ENCODE measurements at regions not wholly inside any gene's neighbourhood (a gene's known extent, or its start where the extent isn't known, plus 50 kb on each side); places are given as distances from the start of the nearest gene placed in this dataset.

DNA sequence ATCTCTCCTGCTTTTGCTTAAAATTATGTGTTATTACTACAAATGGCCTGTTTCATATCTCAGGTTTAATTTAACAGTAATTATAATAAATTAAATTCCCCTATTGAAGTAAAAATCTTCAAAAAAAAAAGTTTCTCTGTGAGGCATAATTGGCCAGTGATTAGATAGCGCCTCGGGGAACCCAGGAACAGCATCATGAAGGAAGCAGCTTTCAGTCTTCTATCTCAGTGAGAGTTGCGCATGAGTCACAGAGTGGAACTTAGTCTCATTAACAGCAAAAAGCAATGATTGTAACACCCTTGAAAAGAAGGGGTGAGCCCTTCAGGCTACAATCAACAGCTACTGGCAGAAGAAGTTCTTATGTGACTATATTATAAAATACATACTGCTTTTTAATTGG is 506.2 kb upstream of the ZWINT start:
- TF ChIP-seq, protein P1, sequence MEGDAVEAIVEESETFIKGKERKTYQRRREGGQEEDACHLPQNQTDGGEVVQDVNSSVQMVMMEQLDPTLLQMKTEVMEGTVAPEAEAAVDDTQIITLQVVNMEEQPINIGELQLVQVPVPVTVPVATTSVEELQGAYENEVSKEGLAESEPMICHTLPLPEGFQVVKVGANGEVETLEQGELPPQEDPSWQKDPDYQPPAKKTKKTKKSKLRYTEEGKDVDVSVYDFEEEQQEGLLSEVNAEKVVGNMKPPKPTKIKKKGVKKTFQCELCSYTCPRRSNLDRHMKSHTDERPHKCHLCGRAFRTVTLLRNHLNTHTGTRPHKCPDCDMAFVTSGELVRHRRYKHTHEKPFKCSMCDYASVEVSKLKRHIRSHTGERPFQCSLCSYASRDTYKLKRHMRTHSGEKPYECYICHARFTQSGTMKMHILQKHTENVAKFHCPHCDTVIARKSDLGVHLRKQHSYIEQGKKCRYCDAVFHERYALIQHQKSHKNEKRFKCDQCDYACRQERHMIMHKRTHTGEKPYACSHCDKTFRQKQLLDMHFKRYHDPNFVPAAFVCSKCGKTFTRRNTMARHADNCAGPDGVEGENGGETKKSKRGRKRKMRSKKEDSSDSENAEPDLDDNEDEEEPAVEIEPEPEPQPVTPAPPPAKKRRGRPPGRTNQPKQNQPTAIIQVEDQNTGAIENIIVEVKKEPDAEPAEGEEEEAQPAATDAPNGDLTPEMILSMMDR (IDR thresholded peaks at IDR 0.05), result no peak
- TF ChIP-seq EP300 (IDR thresholded peaks at IDR 0.05), result no peak
- TF ChIP-seq POLR2AphosphoS5 (IDR thresholded peaks at IDR 0.05), result no peak
- TF ChIP-seq POLR2A (IDR thresholded peaks at IDR 0.05), result no peak
- no peaks in the 10 kb centered on the region for H3K4me1 ChIP-seq
- H3K9me3 ChIP-seq, result no peaks in the 10 kb centered on the region
- H3K27me3 ChIP-seq, result no peaks in the 10 kb centered on the region
- DNase-seq, result no peak
- H3K4me3 ChIP-seq, result no peak overlapping the region
- H3K36me3 ChIP-seq, result no peaks in the 10 kb centered on the region
- 77 to 89% (median 82%) methylated on average over 3 of the region's 3 CpGs for WGBS, 5 donors
- H3K27ac ChIP-seq, result no peak overlapping the region
- intact Hi-C loops (cut with DNase I; ENCODE audit: low total_unique reads), result no loop called here

DNA sequence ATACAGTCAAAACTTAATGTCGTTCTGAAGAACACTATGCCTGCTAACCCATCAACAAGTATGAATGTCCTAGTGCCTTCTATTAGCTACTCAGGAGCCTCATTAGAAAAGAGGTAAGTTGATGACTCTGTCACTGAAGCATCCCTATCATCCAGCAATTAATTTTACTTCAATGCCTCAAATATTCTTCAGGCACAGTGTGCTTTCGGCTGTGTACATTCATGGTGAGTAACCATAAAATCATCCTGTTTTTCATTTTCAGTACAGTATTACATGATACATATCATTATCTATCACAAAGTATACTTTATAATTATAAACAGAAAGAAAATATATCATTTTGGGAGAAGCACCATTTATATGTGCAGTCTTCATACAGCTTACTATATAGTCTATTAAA is 495.5 kb upstream of the ZWINT start:
- Histone ChIP-seq H3K9me3 (no peaks in the 10 kb centered on the region), H3K4me3 (no peak overlapping the region), H3K36me3 (no peaks in the 10 kb centered on the region), H3K4me1 (no peaks in the 10 kb centered on the region), H3K27me3 (no peaks in the 10 kb centered on the region), H3K27ac (no peak overlapping the region)
- no peak for DNase-seq
- 66 to 87% (median 77%) methylated on average over 2 of the region's 2 CpGs for WGBS, 5 donors
- intact Hi-C loops (cut with DNase I; ENCODE audit: low total_unique reads), result no loop called here
- TF ChIP-seq POLR2AphosphoS5 (IDR thresholded peaks at IDR 0.05) (no peak), POLR2A (IDR thresholded peaks at IDR 0.05) (no peak), EP300 (IDR thresholded peaks at IDR 0.05) (no peak)
- TF ChIP-seq, protein P1 (IDR thresholded peaks at IDR 0.05), result no peak

DNA sequence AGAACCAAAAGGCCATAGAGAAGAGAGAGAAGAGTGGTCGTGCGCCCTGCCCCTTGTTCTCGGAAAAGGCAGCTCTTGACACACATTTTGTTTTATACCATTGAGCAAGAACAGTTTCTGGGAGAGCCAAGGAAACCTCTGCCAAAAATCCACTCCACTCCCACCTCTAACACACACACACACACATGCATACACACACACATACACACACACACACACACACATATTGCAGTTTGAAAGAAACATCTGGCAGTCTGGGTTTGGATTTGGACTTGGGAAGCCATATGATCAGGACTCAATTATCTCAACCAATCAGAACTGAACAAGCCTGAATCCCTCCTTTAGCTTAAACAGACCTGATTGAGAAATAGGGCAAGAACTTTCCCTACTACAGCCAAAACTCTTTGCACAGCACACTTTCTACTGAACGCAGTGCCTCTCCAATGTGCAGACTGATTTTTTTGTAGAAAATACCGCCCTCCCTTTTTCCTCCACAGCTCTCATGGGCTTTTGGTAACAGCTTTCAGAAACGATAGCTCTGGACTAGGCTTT is 484.0 kb upstream of the ZWINT start:
- H3K4me1 ChIP-seq, result no peaks in the 10 kb centered on the region
- H3K36me3 ChIP-seq, result no peaks in the 10 kb centered on the region
- no peaks in the 10 kb centered on the region for H3K27me3 ChIP-seq
- no peak for DNase-seq
- no peak for TF ChIP-seq EP300 (IDR thresholded peaks at IDR 0.05)
- TF ChIP-seq, protein P1 (IDR thresholded peaks at IDR 0.05), result no peak
- no peak for TF ChIP-seq POLR2A (IDR thresholded peaks at IDR 0.05)
- no peak for TF ChIP-seq POLR2AphosphoS5 (IDR thresholded peaks at IDR 0.05)
- no peak overlapping the region for H3K27ac ChIP-seq
- 75 to 80% (median 79%) methylated on average over 6 of the region's 6 CpGs for WGBS, 5 donors
- no peak overlapping the region for H3K4me3 ChIP-seq
- intact Hi-C loops (cut with DNase I; ENCODE audit: low total_unique reads), result no loop called here
- H3K9me3 ChIP-seq, result no peaks in the 10 kb centered on the region

DNA sequence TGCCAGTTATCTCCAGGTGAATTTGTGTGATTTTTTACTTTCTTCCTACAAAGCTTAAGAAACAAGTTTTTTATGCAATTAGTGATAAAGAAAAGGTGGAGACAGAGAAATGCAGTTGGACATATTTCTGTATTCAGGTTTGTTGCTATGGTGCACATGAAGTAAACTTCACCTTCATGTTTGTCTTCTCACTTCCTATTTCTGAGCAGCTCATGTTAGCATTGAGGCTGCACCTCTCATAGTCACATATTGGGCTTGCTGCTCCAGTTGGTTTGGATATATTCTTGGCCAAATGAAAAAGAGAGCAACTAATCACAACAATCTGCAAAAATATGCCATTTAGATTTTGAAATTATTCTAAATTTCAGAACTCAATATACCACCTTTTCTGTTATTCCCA is 475.6 kb upstream of the ZWINT start:
- intact Hi-C loops (cut with DNase I; ENCODE audit: low total_unique reads), result no loop called here
- Histone ChIP-seq H3K36me3 (no peaks in the 10 kb centered on the region), H3K4me3 (no peak overlapping the region), H3K4me1 (no peaks in the 10 kb centered on the region), H3K9me3 (no peaks in the 10 kb centered on the region), H3K27ac (no peak overlapping the region), H3K27me3 (no peaks in the 10 kb centered on the region)
- no peak for DNase-seq
- TF ChIP-seq, protein P1 (IDR thresholded peaks at IDR 0.05), result no peak
- TF ChIP-seq EP300 (IDR thresholded peaks at IDR 0.05), result no peak

All from stomach (tissue), 8 donors.